ENCODE measurements at regions not wholly inside any gene's neighbourhood (a gene's known extent, or its start where the extent isn't known, plus 50 kb on each side); places are given as distances from the start of the nearest gene placed in this dataset.

DNA sequence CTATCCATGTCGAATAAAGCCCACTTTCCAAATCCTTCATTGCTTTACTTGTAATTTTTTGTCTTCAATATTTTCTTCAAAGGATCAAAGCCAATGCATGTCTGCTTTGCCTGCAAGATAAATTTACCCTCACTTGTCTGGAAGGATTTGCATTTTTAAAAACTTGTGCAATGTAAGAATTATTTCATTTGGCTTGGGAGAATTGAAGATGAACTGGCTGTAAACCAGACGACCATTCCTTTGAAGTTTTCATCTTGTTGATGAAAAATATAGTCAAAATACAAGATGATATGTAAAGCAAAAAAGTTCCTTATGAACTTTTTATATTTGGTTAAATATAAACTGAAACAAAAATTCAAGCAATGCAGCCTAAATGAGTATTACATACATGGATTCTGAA lies 225.0 kb downstream of the SLITRK1 start:
- no peak for TF ChIP-seq POLR2AphosphoS5 (IDR thresholded peaks at IDR 0.05)
- TF ChIP-seq, protein P1, sequence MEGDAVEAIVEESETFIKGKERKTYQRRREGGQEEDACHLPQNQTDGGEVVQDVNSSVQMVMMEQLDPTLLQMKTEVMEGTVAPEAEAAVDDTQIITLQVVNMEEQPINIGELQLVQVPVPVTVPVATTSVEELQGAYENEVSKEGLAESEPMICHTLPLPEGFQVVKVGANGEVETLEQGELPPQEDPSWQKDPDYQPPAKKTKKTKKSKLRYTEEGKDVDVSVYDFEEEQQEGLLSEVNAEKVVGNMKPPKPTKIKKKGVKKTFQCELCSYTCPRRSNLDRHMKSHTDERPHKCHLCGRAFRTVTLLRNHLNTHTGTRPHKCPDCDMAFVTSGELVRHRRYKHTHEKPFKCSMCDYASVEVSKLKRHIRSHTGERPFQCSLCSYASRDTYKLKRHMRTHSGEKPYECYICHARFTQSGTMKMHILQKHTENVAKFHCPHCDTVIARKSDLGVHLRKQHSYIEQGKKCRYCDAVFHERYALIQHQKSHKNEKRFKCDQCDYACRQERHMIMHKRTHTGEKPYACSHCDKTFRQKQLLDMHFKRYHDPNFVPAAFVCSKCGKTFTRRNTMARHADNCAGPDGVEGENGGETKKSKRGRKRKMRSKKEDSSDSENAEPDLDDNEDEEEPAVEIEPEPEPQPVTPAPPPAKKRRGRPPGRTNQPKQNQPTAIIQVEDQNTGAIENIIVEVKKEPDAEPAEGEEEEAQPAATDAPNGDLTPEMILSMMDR (IDR thresholded peaks at IDR 0.05): no peak
- no peak for TF ChIP-seq EP300 (IDR thresholded peaks at IDR 0.05)
- TF ChIP-seq POLR2A (IDR thresholded peaks at IDR 0.05): no peak

Measured in sigmoid colon (tissue), 4 donors.